ENCODE measurements at regions not wholly inside any gene's neighbourhood (a gene's known extent, or its start where the extent isn't known, plus 50 kb on each side); places are given as distances from the start of the nearest gene placed in this dataset.
A peak's percentile ranks its signal among the peaks of the same experiment; 100 is the strongest.

DNA sequence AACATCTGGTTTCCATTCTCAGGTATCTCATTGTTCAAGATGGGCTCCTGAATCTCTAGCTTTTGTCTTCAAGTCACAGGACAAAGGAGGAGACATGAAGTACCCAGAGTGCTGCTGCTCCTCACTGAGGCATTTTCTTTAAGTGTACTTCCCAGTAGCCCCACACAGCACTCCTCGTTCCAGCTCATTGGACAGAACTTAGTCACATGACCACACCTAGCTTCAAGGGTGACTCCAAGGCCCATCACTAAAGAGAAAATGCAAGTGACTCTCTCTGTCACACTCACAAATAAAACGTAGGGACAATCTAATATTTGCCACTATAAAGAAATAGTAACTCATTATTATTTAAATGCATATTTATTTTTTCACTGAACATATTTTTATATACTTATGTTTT is 58.3 kb upstream of the NEUROD6 start:
- DNase-seq = no peak

DNA sequence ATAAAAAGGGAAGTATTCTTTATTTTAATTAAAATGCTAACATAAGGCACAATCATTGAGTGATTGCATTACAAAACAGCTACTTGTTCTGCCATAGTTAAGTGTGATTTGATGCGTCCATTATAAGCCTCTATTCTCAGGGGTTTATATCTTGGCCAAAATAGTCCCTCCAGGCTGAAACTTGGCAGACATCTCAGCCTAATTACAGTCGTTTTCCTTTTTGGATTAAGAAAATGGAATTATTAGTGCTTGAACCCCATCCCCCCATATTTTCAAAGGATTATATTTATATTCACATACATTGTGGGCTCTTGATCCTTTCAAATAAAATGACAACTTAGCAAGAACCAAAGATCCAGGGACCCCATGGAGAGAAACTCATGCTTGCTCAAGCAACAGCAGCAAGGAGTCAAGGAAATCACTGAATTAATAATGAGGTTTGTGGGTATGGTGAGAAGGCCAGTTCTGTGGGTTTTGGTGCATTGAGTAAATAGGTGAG is 66.7 kb upstream of the NEUROD6 start:
- no peak for DNase-seq

GRCh38 chr7:31408140-31408729 is 67.7 kb upstream of the NEUROD6 start:
- no peak for DNase-seq

GRCh38 chr7:31410265-31410664 is 69.7 kb upstream of the NEUROD6 start:
- DNase-seq = no peak

- no peak for DNase-seq
Observed at GRCh38 chr7:31411416-31411815, 70.9 kb upstream of the NEUROD6 start.

- no peak for DNase-seq
Observed at GRCh38 chr7:31413766-31414165, 73.2 kb upstream of the NEUROD6 start.

DNA sequence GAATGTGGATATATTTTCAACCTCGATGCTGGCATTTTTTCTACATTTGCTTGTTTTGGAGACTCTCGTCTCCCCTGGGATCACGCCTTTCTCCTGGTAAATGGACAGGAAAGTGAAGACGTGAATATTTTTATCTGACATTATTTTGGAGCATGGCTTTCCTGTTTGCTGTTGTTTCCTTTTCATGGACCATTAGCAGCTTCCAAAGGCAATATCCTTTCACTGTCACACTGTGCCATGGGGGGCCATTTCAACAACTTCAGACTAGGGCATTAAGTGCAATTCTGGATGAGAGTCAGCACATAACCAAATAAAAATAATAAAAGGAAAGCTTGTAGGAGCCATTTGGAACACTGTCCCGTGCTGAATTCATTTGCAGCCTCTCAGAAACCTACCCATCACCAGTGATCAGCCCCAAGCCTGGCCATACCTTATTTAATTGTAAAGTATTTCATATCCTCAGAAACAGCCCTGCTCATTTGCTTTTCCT is 75.9 kb upstream of the NEUROD6 start:
- DNase-seq = no peak

- DNase-seq = no peak
Observed at GRCh38 chr7:31418928-31419327, 78.4 kb upstream of the NEUROD6 start.

GRCh38 chr7:31419505-31420055 is 79.1 kb upstream of the NEUROD6 start:
- no peak for DNase-seq

DNA sequence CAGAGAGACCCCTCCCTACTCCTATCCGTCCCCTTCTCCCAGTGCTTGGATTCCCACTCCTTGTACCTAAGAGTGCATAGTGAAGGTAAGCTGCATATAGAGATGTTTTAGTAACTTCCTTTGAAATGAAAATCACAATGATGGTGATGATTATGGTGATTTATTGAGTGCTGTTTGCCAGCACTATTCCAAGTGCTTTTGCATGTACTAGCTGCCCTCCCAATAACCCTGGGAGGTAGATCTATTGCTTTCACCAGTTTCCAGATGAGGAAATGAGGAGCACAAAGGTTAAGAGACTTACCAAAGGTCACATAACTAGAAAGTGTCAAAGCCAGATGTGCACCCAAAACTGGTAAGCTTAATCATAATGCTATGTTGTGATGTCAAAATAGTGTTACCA is 80.4 kb upstream of the NEUROD6 start:
- no peak for DNase-seq

DNA sequence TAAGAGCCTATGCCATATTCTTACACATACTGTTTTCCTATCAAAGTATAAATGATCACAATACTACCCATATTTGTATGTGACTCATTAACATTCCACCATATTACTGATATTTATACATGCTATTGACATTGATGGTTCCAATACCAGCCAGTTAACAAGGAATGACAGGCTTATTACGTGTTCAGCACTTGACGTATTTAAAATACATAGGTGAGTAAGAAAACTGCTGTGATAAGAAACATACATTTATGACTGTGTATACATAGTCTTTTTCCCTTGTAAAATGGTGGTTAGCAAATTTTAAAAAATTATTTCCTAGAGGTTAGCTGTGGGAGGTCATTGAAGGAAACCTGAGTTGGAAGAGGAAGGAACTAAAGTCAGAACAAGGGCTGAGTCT is 81.1 kb upstream of the NEUROD6 start:
- no peak for DNase-seq

GRCh38 chr7:31423994-31424393 is 83.5 kb upstream of the NEUROD6 start:
- DNase-seq = no peak

DNA sequence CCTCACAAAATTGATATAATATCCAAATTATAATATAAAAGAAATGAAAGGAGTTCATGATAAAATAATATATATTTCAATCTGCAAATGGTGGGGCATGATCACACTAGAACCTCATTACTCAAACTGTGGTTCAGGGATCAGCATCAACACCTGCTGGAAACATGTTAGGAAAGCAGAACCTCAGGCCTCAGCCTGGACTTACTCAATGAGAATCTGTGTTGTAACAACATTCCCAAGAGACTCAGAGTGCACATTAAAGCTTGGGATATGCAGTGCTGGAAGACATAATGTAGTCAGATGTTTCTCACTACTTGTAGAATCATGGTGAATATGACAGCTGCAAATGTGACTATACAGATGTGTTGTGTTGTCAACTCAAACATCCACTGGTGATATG is 81.7 kb upstream of the ITPRID1 start:
- DNase-seq = no peak

- DNase-seq = no peak
Observed at GRCh38 chr7:31432836-31433340, 81.0 kb upstream of the ITPRID1 start.

- DNase-seq = no peak
Observed at GRCh38 chr7:31437250-31437865, 76.5 kb upstream of the ITPRID1 start.

- DNase-seq = no peak
Observed at GRCh38 chr7:31439165-31439564, 74.7 kb upstream of the ITPRID1 start.

GRCh38 chr7:31440511-31440910 is 73.4 kb upstream of the ITPRID1 start:
- DNase-seq = no peak

DNA sequence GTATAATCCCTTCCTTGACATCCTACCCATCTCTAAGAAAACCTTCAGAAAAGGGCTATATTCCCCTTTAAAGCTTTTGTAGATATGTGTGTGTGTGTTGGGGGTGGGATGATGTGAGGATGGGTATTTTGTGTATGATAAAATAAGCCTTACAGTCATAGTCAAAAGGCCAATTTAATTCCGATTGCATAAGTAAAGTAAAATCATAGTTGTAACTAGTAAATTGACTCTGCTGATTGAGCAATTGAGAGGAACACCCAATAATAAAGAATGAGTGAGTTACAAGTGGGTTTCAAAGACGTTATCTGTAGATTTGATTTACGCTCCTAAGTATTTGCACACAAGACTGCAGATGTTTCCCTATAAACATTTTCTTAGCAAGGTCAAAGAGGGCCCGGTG is 71.3 kb upstream of the ITPRID1 start:
- no peak for DNase-seq

- peak in 1 of 5 experiments; percentile 27 for DNase-seq
Observed at GRCh38 chr7:31443457-31443856, 70.4 kb upstream of the ITPRID1 start.

DNA sequence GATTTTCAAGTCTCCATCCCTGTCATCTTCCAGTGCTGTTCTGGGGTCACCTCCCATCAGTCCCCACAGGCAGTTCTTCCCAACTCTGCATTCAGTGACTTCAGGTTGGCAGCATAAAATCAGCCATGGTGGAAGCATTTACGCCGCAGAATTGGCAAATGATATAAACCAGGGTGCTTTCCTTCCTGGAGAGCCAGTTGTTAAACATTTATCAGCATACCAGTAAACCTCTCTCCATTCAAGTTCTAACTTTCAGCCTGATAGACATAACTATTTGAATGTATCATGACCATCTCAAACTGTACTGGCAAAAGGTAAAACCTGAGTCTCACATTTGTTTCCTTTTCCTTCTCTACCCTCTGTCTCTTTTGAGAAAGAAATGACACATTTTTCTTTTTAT is 69.7 kb upstream of the ITPRID1 start:
- DNase-seq = no peak

DNA sequence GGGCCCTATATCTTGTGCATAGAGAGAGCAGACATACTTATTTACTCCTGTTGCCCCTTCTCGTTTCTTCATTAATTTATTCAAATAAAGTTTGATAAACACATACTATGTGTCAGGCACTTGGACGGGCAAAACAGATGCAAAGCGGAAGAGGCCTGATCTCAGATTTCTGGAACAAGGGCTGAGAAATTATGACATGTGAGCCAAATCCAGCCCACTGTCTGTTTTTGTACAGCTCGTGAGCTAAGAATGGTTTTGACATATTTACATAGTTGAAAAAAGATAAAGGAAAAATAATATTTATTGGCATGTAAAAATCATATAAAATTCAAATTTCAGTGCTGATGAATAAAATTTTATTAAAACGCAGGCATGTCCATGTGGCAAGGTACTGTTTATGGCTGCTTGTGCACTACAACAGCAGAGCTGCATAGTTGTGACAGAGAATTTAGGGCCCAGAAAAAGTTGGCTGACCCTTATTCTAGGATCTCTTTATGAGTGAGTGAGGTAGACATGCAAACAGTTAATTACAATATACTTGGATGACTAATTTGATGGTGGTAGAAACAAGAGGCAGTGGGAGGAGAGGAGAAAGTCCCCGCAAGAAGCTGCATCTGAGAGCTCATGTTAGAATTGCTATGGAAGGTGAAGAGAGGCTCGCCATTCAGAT is 68.1 kb upstream of the ITPRID1 start:
- DNase-seq = no peak

GRCh38 chr7:31448649-31449048 is 65.2 kb upstream of the ITPRID1 start:
- DNase-seq = no peak

DNA sequence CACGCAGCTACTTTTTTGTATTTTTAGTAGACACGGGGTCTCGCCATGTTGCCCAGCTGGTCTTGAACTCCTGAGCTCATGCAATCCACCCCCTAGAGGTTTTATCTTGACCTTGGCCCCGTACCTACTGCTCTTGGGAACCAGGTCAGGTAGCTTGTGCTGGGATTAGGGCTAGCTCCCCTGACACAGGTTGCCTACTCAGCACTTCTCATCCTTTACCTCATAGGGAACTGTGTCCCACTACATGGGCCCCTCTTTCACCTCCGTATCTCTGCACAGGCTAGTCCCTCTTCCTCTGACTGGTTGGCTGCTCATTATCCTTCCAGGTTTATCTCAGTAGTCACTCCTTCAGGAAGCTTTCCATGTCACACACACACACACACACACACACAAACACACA is 58.0 kb upstream of the ITPRID1 start:
- DNase-seq = no peak

Data from T-helper 2 cell (primary cell).